SK-N-DZ (cell line): ENCODE measurements at regions not wholly inside any gene's neighbourhood (a gene's known extent, or its start where the extent isn't known, plus 50 kb on each side); places are given as distances from the start of the nearest gene placed in this dataset.
A peak's percentile ranks its signal among the peaks of the same experiment; 100 is the strongest.
"Not testable (repeated sequence)": the region's sequence is repeated elsewhere in the genome, so short reads cannot be mapped to it uniquely, and the experiment has no call there.

Experiments
- DNase-seq: peaks from one replicate; pipeline ENCODE4 v3.0.0-alpha.2; 2015; ENCODE audit warnings: low spot score

GRCh38 chr16:85239239-85239638 is 127.0 kb upstream of the CIBAR2 start:
- DNase-seq: no peak

DNA sequence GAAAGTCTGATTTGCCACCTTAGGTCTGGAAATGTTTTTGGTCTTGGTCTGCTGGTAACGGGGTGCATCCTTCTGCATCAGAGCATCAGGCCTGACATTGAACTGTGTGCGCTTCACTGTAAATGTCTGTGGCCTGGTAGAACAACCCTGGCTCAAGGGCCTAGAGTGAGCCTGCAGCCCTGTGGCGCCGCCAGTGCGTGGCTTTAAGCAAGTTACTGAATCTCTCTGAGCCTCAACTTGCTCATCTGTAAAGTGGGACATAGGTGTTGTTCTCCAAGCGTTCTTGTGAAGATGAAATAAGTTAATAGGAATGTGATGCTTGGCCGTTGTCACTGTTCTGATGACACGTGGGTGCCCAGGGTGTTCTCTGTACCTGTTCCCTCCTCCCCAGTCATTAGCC is 127.6 kb upstream of the CIBAR2 start:
- no peak for DNase-seq

- no peak for DNase-seq
These were observed 129.0 kb upstream of the CIBAR2 start for GRCh38 chr16:85240982-85241924.

DNA sequence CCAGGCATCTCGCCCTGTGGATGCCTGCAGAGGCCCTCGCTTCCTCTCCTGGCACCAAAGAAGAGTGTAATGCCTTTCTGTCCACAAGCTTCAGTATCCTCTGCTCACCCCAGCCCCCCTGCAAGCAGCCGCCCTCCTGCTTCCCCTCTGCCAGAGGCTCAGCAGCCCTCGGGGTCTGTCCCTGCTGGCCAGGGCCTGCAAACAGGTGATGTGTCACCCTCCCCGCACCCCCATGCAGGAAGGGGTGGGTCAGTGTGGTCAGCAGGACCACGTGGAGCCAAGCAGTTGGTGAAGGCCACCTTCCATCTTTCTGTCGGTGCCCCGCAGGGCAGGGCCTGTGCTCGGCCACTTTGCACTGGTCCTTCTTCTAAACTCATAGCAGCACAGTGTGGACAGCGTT is 129.9 kb upstream of the CIBAR2 start:
- no peak for DNase-seq

- no peak for DNase-seq
These were observed 131.0 kb upstream of the CIBAR2 start for GRCh38 chr16:85243308-85243707.

DNA sequence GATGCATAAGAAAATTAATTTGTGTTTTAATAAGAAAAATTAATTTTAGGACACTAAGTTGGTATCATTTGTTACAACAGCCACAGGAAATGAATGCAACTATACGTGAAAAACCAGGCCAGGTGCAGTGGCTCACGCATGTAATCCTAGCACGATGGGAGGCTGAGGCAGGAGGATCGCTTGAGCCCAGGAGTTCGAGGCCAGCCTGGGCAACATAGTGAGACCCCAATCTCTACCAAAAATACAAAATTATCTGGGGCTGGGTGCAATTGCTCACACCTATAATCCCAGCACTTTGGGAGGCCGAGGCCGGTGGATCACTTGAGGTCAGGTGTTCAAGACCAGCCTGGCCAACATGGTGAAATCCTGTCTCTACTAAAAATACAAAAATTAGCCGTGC is 132.2 kb upstream of the CIBAR2 start:
- DNase-seq: not testable (repeated sequence)

DNA sequence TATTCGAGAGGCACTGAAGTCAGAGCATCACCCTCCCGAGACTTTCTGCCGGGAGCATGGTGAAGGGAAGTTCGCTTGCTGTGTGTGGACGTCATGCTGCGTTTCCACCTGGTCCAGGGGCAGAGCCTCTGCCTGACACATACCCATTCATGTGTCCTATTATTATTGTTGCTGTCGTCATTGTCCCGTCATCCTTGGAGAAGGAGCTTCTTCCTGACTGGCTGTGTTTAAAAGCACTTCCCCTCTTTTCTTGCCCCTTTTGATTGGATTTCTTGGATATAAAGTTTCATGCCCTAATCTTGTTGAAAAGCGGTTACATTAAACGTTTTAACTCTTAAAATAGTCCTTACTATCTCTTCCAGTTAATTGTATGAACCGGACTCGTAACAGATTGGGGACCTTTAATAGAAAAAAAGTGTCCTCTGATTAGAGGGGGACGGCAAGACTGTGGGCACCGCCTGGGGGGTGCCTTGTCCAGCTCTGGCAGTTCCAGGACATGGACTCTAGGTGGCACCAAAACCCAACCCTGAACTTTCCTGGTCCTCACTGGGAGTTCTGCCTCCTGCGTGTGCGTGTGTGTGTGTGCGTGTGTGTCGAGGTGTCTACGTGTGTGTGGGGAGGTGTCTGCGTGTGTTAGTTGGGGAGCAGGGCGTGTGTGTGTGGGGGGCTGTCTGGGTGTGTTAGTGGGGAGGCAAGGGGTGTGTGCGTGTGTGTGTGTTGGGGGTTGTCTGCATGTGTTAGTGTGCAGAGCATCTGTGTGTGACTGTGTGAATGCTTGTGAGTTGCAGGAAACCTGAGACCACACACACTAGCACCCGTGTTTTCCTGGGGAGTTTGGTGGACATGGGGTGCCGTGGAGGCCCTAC is 133.3 kb upstream of the CIBAR2 start:
- DNase-seq: peak; percentile 81

DNA sequence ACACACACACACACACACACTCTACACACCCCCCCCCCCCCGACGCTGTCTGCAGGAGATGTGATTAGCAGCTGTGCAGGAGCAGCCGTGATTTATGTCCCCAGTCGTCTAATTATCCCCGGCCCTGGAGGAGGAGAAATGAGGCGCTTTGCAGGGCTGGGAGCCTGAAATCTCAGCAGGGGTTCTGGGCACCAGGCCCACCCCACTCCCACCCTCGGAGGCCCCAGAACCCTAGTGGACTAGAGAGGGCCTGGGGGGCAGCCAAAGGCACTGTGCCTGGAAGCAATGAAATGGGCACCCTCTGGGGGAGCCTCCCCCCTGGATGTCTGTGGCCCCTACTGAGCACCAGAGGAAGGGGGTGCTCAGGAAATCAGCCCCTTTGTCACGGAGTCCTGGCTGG is 134.2 kb upstream of the CIBAR2 start:
- DNase-seq: peak; percentile 89

GRCh38 chr16:85246973-85247372 is 134.7 kb upstream of the CIBAR2 start:
- DNase-seq: peak; percentile 64

DNA sequence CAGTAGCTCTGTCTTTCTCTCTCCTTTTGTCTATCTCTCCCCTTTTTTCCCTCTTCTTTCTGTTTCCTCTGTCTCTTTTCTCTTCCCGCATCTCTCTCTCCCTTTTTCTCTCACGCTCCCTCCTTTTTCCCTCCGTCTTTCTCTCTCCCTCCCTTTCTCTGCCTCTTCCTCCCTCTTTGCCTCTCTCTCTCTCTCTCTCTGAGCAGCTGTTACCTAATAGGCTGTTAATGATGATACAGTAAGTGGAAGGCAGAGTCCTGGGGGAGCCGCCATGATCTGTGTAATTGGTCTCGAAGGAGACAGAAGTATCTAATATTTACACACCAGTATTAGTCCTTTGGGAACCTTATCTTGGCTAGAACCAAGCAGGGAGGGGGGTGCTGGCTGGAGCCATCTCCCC is 136.1 kb upstream of the CIBAR2 start:
- no peak for DNase-seq

- DNase-seq: no peak
These were observed 136.6 kb upstream of the CIBAR2 start for GRCh38 chr16:85248857-85249256.

- DNase-seq: no peak
These were observed 137.3 kb upstream of the CIBAR2 start for GRCh38 chr16:85249418-85250146.

DNA sequence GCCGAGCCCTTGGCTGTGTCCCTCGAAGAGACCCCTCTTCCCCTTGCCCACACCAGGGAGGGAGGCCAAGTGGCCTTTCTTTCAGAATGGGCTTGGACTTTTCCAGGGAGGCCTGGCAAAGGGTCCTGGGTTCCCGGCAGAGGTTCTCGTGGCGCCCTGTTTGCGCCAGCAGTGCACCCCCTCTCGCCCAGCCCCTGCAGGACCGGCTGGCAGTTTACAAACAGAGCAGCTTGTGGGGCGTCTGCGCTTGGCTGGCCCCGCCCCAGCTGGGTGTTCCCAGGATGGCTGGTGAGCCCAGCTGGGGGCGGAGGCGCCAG is 137.8 kb upstream of the CIBAR2 start:
- no peak for DNase-seq

DNA sequence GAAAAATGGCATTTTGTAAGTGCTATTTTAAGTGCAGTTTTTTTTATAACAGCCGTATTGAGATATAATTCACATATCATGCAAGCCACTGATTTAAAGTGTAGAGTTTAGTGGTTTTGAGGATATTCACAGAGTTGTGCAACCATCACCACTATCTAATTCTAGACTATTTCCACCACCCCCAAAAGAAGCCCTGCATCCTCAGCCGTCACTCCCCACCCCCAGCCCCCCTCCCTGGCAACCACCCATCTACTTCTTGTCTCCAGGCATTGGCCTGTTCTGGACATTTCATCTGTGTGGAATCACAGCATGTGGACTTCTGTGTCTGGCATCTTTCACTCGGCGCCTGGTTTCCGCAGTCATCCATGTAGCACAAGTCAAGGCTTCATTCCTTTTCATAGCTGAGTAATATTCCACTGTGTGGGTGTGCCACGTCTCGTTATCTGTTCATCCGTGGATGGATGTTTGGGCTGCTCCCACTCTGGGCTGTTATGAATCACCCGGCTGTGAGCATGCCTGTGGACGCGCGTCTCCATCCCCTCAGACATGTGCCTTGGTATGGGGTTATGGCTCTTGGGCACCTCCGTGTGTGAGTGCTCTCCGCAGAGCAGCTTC is 138.4 kb upstream of the CIBAR2 start:
- no peak for DNase-seq

DNA sequence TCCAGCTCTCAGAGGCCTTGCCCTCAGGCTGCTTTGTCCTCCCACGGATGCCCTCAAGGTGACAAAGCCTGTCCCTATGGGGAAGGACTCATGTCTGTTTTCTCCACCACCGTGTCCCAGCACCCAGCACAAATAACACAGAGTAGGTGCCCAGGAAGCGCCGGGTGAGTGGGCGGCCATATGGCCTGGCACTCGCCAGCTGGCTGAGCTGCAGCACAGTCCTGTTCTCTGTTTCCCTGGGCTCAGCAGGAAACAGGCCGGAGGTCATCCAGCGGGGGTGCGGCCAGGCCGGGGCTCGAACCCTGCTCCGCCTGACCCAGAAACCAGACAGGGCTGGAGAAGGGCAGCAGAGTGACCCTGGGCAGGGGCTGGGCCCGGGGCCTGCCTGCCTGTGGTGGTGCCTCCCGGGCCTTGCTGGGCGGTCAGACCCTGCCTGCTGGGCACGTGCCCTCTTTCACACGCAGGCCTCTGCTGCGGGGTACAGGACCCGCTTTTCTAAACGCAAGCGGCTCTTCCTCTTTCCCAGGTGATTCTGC is 139.0 kb upstream of the CIBAR2 start:
- no peak for DNase-seq

DNA sequence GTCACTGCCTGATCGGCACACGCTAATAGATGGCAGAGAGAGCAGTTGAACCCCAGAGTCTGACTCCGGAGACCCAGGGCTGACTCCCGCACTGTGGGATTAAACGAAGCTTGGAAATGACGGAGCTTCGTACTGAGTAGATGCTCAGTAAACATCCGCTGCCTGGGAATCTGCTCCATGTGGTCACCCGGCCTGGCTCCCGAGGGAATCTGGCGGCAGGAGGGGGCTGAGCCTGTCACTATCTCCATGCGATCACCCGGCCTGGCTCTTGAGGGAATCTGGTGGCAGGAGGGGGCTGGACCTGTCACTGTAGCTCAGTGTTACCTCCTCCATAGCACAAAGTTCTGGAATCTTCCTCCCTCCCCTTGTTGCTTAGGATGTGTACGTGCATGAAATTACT is 139.7 kb upstream of the CIBAR2 start:
- peak; percentile 80 for DNase-seq

DNA sequence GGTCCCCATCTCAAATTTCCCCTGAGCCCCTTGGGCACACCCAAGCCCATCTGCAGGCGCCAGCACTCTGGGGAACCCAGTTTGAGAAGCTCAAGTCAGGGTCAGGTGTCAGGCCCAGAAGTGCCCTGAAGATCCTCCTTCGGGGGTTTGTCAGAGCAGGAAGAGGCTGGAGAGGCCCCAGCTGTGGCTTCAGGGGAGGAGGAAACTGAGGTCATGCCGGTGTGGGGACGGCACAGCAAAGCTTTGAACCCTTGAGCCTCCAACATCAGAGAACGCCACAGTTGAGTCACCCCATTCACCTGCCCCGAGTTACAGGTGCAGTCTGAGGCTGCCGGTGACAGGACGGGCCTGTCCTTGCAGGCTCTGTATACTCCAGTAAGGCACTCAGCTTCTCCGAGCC is 140.2 kb upstream of the CIBAR2 start:
- DNase-seq: no peak

DNA sequence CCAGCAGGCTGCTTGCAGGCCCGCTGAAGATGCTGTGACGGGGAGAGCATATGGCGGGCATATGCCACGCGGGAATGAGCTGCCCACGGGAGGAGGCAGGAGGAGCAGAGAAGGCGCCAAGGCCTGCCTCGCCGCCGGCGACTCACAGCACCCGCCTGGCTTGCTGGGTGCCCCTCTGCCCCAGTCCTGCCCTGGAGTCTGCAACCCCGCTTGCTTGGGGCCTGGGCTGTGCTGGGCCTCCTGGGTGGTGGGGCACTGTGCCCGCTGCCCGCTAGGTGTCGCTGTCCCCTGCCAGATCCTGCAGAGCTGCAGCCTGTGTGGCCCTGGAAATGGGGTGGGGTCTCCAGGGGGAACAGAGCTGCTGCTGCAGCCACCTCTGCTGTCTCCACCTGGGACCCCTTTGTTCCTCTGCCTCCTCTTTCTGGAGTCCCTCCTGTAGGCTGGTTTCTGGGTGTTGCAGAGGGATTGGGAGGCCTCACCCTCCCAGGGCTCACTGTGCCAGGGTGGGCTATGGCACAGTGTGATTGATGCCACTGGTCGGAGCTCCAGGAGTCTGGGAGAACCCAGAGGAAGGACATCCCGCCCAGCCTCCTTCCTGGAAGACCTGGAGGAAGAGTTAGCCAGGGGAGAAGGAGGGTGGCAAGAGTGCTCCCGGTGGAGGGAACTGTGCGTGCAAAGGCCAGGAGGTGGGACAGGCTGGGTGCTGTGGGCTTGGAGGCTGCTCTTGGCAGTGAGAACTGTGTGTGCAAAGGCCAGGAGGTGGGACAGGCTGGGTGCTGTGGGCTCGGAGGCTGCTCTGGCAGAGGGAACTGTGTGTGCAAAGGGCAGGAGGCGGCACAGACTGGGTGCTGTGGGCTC is 141.0 kb upstream of the CIBAR2 start:
- peak; percentile 84 for DNase-seq

DNA sequence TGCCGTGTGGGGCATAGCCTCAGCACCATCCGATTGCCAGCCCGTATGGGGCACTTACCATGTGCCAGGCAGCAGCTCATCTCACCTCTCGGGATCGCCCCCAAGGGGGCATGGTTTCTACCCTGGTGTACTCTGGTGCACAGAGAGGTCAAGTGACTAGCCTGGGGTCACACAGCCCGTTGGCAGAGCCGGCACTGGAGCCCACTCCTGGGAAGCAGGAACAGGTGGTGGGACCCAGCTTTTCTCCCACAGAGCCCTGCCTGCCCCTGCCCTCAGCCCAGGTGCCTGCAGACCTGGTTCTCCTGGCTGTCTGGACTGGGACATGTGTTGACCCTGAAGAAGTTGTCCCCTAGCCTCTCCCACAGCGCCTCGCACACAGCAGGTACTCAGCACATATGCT is 141.8 kb upstream of the CIBAR2 start:
- no peak for DNase-seq

GRCh38 chr16:85254921-85255320 is 142.6 kb upstream of the CIBAR2 start:
- DNase-seq: no peak
